ENCODE measurements at regions not wholly inside any gene's neighbourhood (a gene's known extent, or its start where the extent isn't known, plus 50 kb on each side); places are given as distances from the start of the nearest gene placed in this dataset.

- Histone ChIP-seq H3K27me3 (no peaks in the 10 kb centered on the region), H3K27ac (peak overlapping the region; percentile 13), H3K9ac (ENCODE audit: low read depth in 2 of 2, low read length in 2 of 2) (no peak overlapping the region), H3K4me1 (no peaks in the 10 kb centered on the region), H3K36me3 (no peaks in the 10 kb centered on the region), H3K9me3 (no peaks in the 10 kb centered on the region), H3K4me3 (no peak overlapping the region)
- intact Hi-C loops (cut with DNase I) = no loop called here
- peak; percentile 49 for DNase-seq
- TF ChIP-seq, protein P1, sequence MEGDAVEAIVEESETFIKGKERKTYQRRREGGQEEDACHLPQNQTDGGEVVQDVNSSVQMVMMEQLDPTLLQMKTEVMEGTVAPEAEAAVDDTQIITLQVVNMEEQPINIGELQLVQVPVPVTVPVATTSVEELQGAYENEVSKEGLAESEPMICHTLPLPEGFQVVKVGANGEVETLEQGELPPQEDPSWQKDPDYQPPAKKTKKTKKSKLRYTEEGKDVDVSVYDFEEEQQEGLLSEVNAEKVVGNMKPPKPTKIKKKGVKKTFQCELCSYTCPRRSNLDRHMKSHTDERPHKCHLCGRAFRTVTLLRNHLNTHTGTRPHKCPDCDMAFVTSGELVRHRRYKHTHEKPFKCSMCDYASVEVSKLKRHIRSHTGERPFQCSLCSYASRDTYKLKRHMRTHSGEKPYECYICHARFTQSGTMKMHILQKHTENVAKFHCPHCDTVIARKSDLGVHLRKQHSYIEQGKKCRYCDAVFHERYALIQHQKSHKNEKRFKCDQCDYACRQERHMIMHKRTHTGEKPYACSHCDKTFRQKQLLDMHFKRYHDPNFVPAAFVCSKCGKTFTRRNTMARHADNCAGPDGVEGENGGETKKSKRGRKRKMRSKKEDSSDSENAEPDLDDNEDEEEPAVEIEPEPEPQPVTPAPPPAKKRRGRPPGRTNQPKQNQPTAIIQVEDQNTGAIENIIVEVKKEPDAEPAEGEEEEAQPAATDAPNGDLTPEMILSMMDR (IDR thresholded peaks at IDR 0.05) = no peak
These were observed 146.3 kb upstream of the ARHGAP20 start for GRCh38 chr11:110858547-110858921.

DNA sequence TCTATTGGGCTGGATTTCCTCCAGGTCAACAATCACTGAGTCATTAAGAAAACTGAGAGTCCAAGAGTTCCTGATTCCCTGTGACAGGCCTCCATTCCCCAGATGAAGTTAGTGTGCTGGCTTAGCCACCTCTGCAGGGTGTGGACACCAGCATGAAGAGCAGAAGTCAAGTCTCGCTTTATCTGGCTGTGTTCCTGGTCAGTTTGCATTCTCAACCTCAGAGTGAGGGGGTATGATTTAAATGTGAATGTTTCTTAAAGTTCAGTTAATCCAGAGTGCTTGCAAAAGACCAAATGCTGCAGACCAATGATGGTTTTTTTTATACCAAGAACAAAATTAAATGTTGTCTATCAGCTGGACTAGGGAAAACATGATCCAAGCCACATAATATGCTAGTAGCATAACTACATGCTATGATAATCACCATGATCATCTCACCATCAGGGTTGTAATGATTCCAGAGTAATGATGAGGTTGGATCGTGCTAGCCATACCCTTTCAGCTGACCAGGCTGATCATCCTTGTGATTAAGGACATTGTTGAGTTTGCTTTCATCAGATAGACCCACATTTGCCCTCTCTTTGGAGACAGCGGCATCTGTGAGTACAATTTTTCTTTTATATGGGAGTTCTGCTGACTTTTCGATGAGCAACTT is 145.8 kb upstream of the ARHGAP20 start:
- Histone ChIP-seq H3K4me1 (no peaks in the 10 kb centered on the region), H3K27me3 (no peaks in the 10 kb centered on the region), H3K36me3 (no peaks in the 10 kb centered on the region), H3K9ac (ENCODE audit: low read depth in 2 of 2, low read length in 2 of 2) (no peak overlapping the region), H3K4me3 (no peak overlapping the region), H3K9me3 (no peaks in the 10 kb centered on the region), H3K27ac (peak overlapping the region; percentile 13)
- peak; percentile 38 for DNase-seq
- intact Hi-C loops (cut with DNase I) = no loop called here
- TF ChIP-seq, protein P1 (IDR thresholded peaks at IDR 0.05) = no peak

GRCh38 chr11:110856996-110857812 is 145.0 kb upstream of the ARHGAP20 start:
- H3K36me3 ChIP-seq = no peaks in the 10 kb centered on the region
- intact Hi-C loops (cut with DNase I) = no loop called here
- no peak overlapping the region for H3K9ac ChIP-seq (ENCODE audit: low read depth in 2 of 2, low read length in 2 of 2)
- DNase-seq = no peak
- TF ChIP-seq, protein P1 (IDR thresholded peaks at IDR 0.05) = no peak
- peak overlapping the region; percentile 13 for H3K27ac ChIP-seq
- no peaks in the 10 kb centered on the region for H3K27me3 ChIP-seq
- no peak overlapping the region for H3K4me3 ChIP-seq
- H3K9me3 ChIP-seq = no peaks in the 10 kb centered on the region
- no peaks in the 10 kb centered on the region for H3K4me1 ChIP-seq

DNA sequence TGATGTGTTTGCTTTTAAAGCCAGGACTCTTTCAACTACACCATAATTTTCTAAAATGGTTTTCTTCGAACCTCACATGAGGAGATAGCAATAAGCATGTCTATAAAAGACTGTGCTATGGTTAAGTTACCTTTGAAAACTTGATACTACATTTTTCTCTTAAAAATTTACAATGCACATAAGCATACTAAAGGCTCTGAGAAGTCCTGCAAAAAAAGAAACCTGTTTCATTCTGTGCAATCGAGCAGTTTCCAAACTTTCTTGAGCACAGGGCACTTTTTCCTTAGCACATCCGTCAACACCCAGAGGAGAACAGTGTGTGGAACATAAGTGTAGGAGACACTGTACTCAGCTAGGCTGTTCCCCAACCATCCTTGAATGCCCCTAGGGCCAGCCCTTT is 144.1 kb upstream of the ARHGAP20 start:
- TF ChIP-seq, protein P1 (IDR thresholded peaks at IDR 0.05) = no peak
- Histone ChIP-seq H3K9ac (ENCODE audit: low read depth in 2 of 2, low read length in 2 of 2) (no peak overlapping the region), H3K4me3 (no peak overlapping the region), H3K27me3 (no peaks in the 10 kb centered on the region), H3K4me1 (no peaks in the 10 kb centered on the region), H3K27ac (no peak overlapping the region), H3K9me3 (no peaks in the 10 kb centered on the region), H3K36me3 (no peaks in the 10 kb centered on the region)
- intact Hi-C loops (cut with DNase I) = no loop called here
- DNase-seq = no peak

GRCh38 chr11:110855191-110855590 is 143.0 kb upstream of the ARHGAP20 start:
- Histone ChIP-seq H3K4me1 (no peaks in the 10 kb centered on the region), H3K9me3 (no peaks in the 10 kb centered on the region), H3K9ac (ENCODE audit: low read depth in 2 of 2, low read length in 2 of 2) (no peak overlapping the region), H3K27me3 (no peaks in the 10 kb centered on the region), H3K27ac (no peak overlapping the region), H3K36me3 (no peaks in the 10 kb centered on the region), H3K4me3 (no peak overlapping the region)
- intact Hi-C loops (cut with DNase I) = no loop called here
- no peak for DNase-seq
- TF ChIP-seq, protein P1 (IDR thresholded peaks at IDR 0.05) = no peak
